ENCODE measurements at regions not wholly inside any gene's neighbourhood (a gene's known extent, or its start where the extent isn't known, plus 50 kb on each side); places are given as distances from the start of the nearest gene placed in this dataset.
A peak's percentile ranks its signal among the peaks of the same experiment; 100 is the strongest.

GRCh38 chr10:29829776-29830175, 195.0 kb upstream of the SVIL start:
- H3K4me1 ChIP-seq: peaks cover 0 to 8% of the 10 kb centered on the region in 2 donors
- ATAC-seq: no peak
- DNase-seq: no peak
- no peak overlapping the region for H3K4me3 ChIP-seq
- intact Hi-C loops (cut with DNase I): no loop called here
- no peaks in the 10 kb centered on the region for H3K27me3 ChIP-seq
- H3K9me3 ChIP-seq: peaks cover 0 to 11% of the 10 kb centered on the region in 2 donors
- no peak overlapping the region for H3K27ac ChIP-seq
- no peak for TF ChIP-seq CTCF (IDR thresholded peaks at IDR 0.05)
- no peaks in the 10 kb centered on the region for H3K36me3 ChIP-seq

GRCh38 chr10:29828956-29829355, 194.2 kb upstream of the SVIL start:
- no peaks in the 10 kb centered on the region for H3K27me3 ChIP-seq
- DNase-seq (no peak), ATAC-seq (peak; percentile 24)
- H3K27ac ChIP-seq: no peak overlapping the region
- TF ChIP-seq CTCF (IDR thresholded peaks at IDR 0.05): no peak
- peaks cover 0 to 8% of the 10 kb centered on the region in 2 donors for H3K4me1 ChIP-seq
- H3K36me3 ChIP-seq: no peaks in the 10 kb centered on the region
- intact Hi-C loops (cut with DNase I): no loop called here
- no peak overlapping the region for H3K4me3 ChIP-seq
- H3K9me3 ChIP-seq: peaks cover 0 to 11% of the 10 kb centered on the region in 2 donors

GRCh38 chr10:29828440-29828894, 193.7 kb upstream of the SVIL start:
- H3K27ac ChIP-seq: no peak overlapping the region
- ATAC-seq (peak; percentile 47), DNase-seq (no peak)
- intact Hi-C loops (cut with DNase I): no loop called here
- H3K9me3 ChIP-seq: peaks cover 0 to 11% of the 10 kb centered on the region in 2 donors
- no peak for TF ChIP-seq CTCF (IDR thresholded peaks at IDR 0.05)
- no peaks in the 10 kb centered on the region for H3K36me3 ChIP-seq
- no peak overlapping the region for H3K4me3 ChIP-seq
- no peaks in the 10 kb centered on the region for H3K27me3 ChIP-seq
- H3K4me1 ChIP-seq: peaks cover 0 to 8% of the 10 kb centered on the region in 2 donors

- Histone ChIP-seq H3K4me3 (no peak overlapping the region), H3K27me3 (no peaks in the 10 kb centered on the region), H3K9me3 (peaks cover 0 to 11% of the 10 kb centered on the region in 2 donors), H3K36me3 (no peaks in the 10 kb centered on the region), H3K27ac (peak overlapping the region in 1 of 2 donors; percentile 13), H3K4me1 (peaks cover 0 to 8% of the 10 kb centered on the region in 2 donors)
- no peak for DNase-seq
- no peak for ATAC-seq
- TF ChIP-seq CTCF (IDR thresholded peaks at IDR 0.05): no peak
- intact Hi-C loops (cut with DNase I): no loop called here
Observed at GRCh38 chr10:29827512-29827911, 192.7 kb upstream of the SVIL start.

- TF ChIP-seq CTCF (IDR thresholded peaks at IDR 0.05): no peak
- ATAC-seq: peak; percentile 25
- peak overlapping the region in 1 of 2 donors; percentile 13 for H3K27ac ChIP-seq
Observed at GRCh38 chr10:29826801-29827450, 192.2 kb upstream of the SVIL start.

More at GRCh38 chr10:29826801-29827450, 192.2 kb upstream of the SVIL start:
- Histone ChIP-seq H3K27me3 (no peaks in the 10 kb centered on the region), H3K4me3 (no peak overlapping the region), H3K36me3 (no peaks in the 10 kb centered on the region), H3K4me1 (peaks cover 0 to 8% of the 10 kb centered on the region in 2 donors), H3K9me3 (peaks cover 0 to 11% of the 10 kb centered on the region in 2 donors)
- intact Hi-C loops (cut with DNase I): no loop called here
- no peak for DNase-seq
